ENCODE measurements at regions not wholly inside any gene's neighbourhood (a gene's known extent, or its start where the extent isn't known, plus 50 kb on each side); places are given as distances from the start of the nearest gene placed in this dataset.

- TF ChIP-seq SMC3 (conservative IDR thresholded peaks at IDR 0.05; ENCODE audit: insufficient read depth, low read depth, low read length) (no peak), ZNF318 (IDR thresholded peaks at IDR 0.05; ENCODE audit: borderline replicate concordance in 1 of 2, low read depth in 1 of 2) (no peak), ZMIZ1 (IDR thresholded peaks at IDR 0.05; ENCODE audit: low read depth in 2 of 2, low read length in 2 of 2) (no peak), MAX (CRISPR knock-in tag; IDR thresholded peaks at IDR 0.05) (no peak), YY1 (IDR thresholded peaks at IDR 0.05; ENCODE audit: borderline replicate concordance in 1 of 3, control insufficient read depth in 1 of 3, extremely low read depth in 1 of 3, insufficient read depth in 3 of 3, insufficient read length in 1 of 3, insufficient replicate concordance in 2 of 3, low read depth in 1 of 3, low read length in 2 of 3) (no peak), NCOA2 (IDR thresholded peaks at IDR 0.05; ENCODE audit: partially characterized antibody in 2 of 2) (no peak), ZBTB1 (CRISPR knock-in tag; IDR thresholded peaks at IDR 0.05; ENCODE audit: borderline replicate concordance, low read depth) (no peak)
Observed at GRCh38 chr12:107355612-107356011, 262.3 kb upstream of the CRY1 start.
